Tibial artery (tissue), 4 donors: ENCODE measurements at regions not wholly inside any gene's neighbourhood (a gene's known extent, or its start where the extent isn't known, plus 50 kb on each side); places are given as distances from the start of the nearest gene placed in this dataset.

Experiments
- DNase-seq, 2 donors: peaks; one replicate each; pipeline ENCODE4 v3.0.0-alpha.2; 2019
- H3K27ac ChIP-seq, 2 donors: fragments of 200-600 bp; sonication (generic) in 1 of 2; 1 replicate in 1 of 2; 2 replicates in 1 of 2; pipeline ENCODE4 v1.5.1; 2018 to 2019; ENCODE audit warnings: mild to moderate bottlenecking in 1 of 2
- H3K27me3 ChIP-seq, 2 donors: fragments of 200-600 bp; sonication (generic) in 1 of 2; one replicate each; pipeline versions ENCODE4 v1.5.1 to v1.6.0; 2016 to 2019
- H3K36me3 ChIP-seq, 3 donors: fragments of 200-600 bp; sonication (generic) in 2 of 3; one replicate each; pipeline ENCODE4 v1.5.1; 2016 to 2019; ENCODE audit warnings: mild to moderate bottlenecking in 2 of 3
- H3K4me1 ChIP-seq, 4 donors: fragments of 200-600 bp; sonication (generic) in 2 of 4; 1 replicate in 3 of 4; 2 replicates in 1 of 4; pipeline ENCODE4 v1.5.1; 2016 to 2019
- H3K4me3 ChIP-seq, 2 donors: fragments of 200-600 bp; sonication (generic) in 1 of 2; 1 replicate in 1 of 2; 2 replicates in 1 of 2; pipeline ENCODE4 v1.5.1; 2018 to 2019; ENCODE audit warnings: mild to moderate bottlenecking in 2 of 2
- H3K9me3 ChIP-seq, 3 donors: fragments of 200-600 bp; sonication (generic) in 1 of 3; one replicate each; pipeline ENCODE4 v1.5.1; 2016 to 2019
- CTCF ChIP-seq, 2 experiments: fragments of 200-600 bp in 1 of 2; fragments of 450-650 bp in 1 of 2; IDR thresholded peaks; one replicate each; pipeline ENCODE4 v1.5.1; 2017 to 2019; ENCODE audit warnings: antibody characterized with exemption in 2 of 2, mild to moderate bottlenecking in 1 of 2, moderate library complexity in 1 of 2
- intact Hi-C: fragments of 100-400 bp; cut with DNase I; formaldehyde crosslinking; loops from one replicate; pipeline ENCODE4 v1.15.0; 2023; ENCODE audit warnings: low total_unique reads

GRCh38 chr7:81515009-81515408, 254.8 kb downstream of the HGF start:
- intact Hi-C loops: no loop called here

GRCh38 chr7:81514546-81514945, 255.3 kb downstream of the HGF start:
- Histone ChIP-seq H3K9me3 (no peaks in the 10 kb centered on the region), H3K27me3 (no peaks in the 10 kb centered on the region), H3K27ac (no peak overlapping the region), H3K4me1 (no peaks in the 10 kb centered on the region), H3K36me3 (no peaks in the 10 kb centered on the region), H3K4me3 (no peak overlapping the region)
- intact Hi-C loops: no loop called here
- DNase-seq: no peak
- TF ChIP-seq CTCF (IDR thresholded peaks at IDR 0.05): no peak

More at GRCh38 chr7:81515009-81515408, 254.8 kb downstream of the HGF start:
- Histone ChIP-seq H3K27ac (no peak overlapping the region), H3K27me3 (no peaks in the 10 kb centered on the region), H3K4me3 (no peak overlapping the region), H3K4me1 (no peaks in the 10 kb centered on the region), H3K36me3 (no peaks in the 10 kb centered on the region), H3K9me3 (no peaks in the 10 kb centered on the region)
- no peak for TF ChIP-seq CTCF (IDR thresholded peaks at IDR 0.05)
- DNase-seq: no peak

- Histone ChIP-seq H3K36me3 (no peaks in the 10 kb centered on the region), H3K4me3 (no peak overlapping the region), H3K9me3 (no peaks in the 10 kb centered on the region), H3K27me3 (no peaks in the 10 kb centered on the region), H3K27ac (no peak overlapping the region), H3K4me1 (peaks cover 0 to 12% (median 0%) of the 10 kb centered on the region in 4 donors)
- intact Hi-C loops: no loop called here
- no peak for DNase-seq
- no peak for TF ChIP-seq CTCF (IDR thresholded peaks at IDR 0.05)
These were observed 259.7 kb downstream of the HGF start for GRCh38 chr7:81510122-81510521.

- intact Hi-C loops: no loop called here
- Histone ChIP-seq H3K9me3 (no peaks in the 10 kb centered on the region), H3K36me3 (no peaks in the 10 kb centered on the region), H3K4me1 (peaks cover 0 to 12% (median 0%) of the 10 kb centered on the region in 4 donors), H3K27ac (no peak overlapping the region), H3K27me3 (no peaks in the 10 kb centered on the region), H3K4me3 (no peak overlapping the region)
- DNase-seq: no peak
- TF ChIP-seq CTCF (IDR thresholded peaks at IDR 0.05): no peak
These were observed 262.6 kb downstream of the HGF start for GRCh38 chr7:81507221-81507620.

GRCh38 chr7:81506609-81507008, 263.2 kb downstream of the HGF start:
- intact Hi-C loops: no loop called here
- no peak overlapping the region for H3K4me3 ChIP-seq

More at GRCh38 chr7:81506609-81507008, 263.2 kb downstream of the HGF start:
- TF ChIP-seq CTCF (IDR thresholded peaks at IDR 0.05): no peak
- peaks cover 0 to 12% (median 0%) of the 10 kb centered on the region in 4 donors for H3K4me1 ChIP-seq
- no peaks in the 10 kb centered on the region for H3K27me3 ChIP-seq
- H3K9me3 ChIP-seq: no peaks in the 10 kb centered on the region
- no peak for DNase-seq
- H3K36me3 ChIP-seq: no peaks in the 10 kb centered on the region
- H3K27ac ChIP-seq: no peak overlapping the region
